ENCODE measurements at regions not wholly inside any gene's neighbourhood (a gene's known extent, or its start where the extent isn't known, plus 50 kb on each side); places are given as distances from the start of the nearest gene placed in this dataset.

GRCh38 chr1:192442736-192443135, 125.9 kb downstream of the RGS21 start:
- TF ChIP-seq, protein P1, sequence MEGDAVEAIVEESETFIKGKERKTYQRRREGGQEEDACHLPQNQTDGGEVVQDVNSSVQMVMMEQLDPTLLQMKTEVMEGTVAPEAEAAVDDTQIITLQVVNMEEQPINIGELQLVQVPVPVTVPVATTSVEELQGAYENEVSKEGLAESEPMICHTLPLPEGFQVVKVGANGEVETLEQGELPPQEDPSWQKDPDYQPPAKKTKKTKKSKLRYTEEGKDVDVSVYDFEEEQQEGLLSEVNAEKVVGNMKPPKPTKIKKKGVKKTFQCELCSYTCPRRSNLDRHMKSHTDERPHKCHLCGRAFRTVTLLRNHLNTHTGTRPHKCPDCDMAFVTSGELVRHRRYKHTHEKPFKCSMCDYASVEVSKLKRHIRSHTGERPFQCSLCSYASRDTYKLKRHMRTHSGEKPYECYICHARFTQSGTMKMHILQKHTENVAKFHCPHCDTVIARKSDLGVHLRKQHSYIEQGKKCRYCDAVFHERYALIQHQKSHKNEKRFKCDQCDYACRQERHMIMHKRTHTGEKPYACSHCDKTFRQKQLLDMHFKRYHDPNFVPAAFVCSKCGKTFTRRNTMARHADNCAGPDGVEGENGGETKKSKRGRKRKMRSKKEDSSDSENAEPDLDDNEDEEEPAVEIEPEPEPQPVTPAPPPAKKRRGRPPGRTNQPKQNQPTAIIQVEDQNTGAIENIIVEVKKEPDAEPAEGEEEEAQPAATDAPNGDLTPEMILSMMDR (IDR thresholded peaks at IDR 0.05; ENCODE audit: low read depth, low read length) = no peak
- DNase-seq (ENCODE audit: extremely low read depth, low read depth) = no peak

- TF ChIP-seq, protein P1 (IDR thresholded peaks at IDR 0.05; ENCODE audit: low read depth, low read length) = no peak
Observed at GRCh38 chr1:192443616-192444015, 126.8 kb downstream of the RGS21 start.

DNA sequence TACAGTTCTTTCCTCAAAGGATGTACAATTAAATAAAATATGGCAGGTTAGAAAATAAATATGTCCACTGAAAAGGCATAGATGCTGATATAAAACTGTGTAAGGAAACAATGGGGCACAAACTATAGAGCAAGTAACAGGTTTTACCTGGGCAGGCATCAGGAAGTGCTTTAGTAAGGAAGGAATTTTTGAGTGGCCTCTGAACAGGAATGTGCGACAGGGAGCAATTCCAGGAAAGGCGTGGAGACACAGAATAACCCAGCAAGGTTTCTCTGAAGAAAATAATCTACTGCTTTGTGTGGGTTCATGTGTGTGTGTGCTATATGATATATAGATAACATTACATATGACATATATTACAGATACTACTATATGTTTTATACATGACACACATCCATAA, 128.4 kb downstream of the RGS21 start:
- TF ChIP-seq, protein P1 (IDR thresholded peaks at IDR 0.05; ENCODE audit: low read depth, low read length) = no peak
- DNase-seq (ENCODE audit: extremely low read depth, low read depth) = no peak

More at GRCh38 chr1:192443616-192444015, 126.8 kb downstream of the RGS21 start:
- DNase-seq (ENCODE audit: extremely low read depth, low read depth) = no peak

DNA sequence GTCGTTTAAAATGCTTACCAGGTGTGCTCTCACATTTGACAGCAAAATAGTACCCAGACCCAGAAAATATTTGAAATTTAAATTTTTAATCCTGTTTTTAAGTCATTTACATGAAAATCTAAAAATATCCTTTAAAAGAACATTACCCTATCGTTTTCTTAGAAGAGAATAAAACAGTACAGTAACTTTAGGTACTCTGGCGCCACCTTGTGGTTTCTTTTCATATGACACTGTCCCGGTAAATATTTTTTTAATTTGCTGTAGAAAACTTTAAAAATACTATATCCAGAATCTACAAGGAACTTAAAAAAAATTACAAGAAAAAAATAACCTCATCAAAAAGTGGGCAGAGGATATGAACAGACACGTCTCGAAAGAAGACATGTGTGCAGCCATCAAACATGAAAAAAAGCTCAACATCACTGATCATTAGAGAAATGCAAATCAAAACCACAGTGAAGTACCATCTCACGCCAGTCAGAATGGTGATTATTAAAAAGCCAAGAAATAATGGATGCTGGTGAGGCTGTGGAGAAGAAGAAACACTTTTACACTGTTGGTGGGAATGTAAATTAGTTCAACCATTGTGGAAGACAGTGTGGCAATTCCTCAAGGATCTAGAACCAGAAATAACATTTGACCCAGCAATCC, 129.2 kb downstream of the RGS21 start:
- TF ChIP-seq, protein P1 (IDR thresholded peaks at IDR 0.05; ENCODE audit: low read depth, low read length) = peak; percentile 67
- peak; percentile 23 for DNase-seq (ENCODE audit: extremely low read depth, low read depth)

DNA sequence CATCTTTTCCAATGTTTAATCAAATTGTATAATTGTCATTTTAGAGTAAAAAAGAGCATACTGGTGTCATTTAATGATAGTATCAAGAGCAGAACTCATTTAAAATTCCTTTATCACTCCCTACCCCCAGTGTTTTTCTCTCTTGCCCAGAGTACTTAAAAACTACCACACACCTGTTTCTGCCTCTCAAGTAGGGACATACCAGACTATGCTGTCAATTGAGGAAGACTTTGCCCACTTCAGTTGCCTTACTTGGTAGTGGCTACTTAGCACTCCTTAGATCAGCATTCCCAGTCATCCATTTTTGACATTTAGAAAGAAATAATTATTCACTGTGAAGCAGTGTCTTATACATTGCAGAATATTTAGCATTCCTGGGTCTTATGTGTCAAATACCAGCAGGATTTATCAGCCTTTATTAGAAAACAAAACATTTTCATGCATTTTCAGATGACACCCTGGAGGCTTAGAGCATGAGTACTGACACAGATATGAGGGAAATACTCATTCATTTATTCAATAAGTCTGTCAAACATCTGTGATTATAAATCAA, 127.5 kb upstream of the RGS1 start:
- TF ChIP-seq, protein P1 (IDR thresholded peaks at IDR 0.05; ENCODE audit: low read depth, low read length) = no peak
- DNase-seq (ENCODE audit: extremely low read depth, low read depth) = no peak

- no peak for DNase-seq (ENCODE audit: extremely low read depth, low read depth)
- TF ChIP-seq, protein P1 (IDR thresholded peaks at IDR 0.05; ENCODE audit: low read depth, low read length) = no peak
Observed at GRCh38 chr1:192453360-192453992, 122.1 kb upstream of the RGS1 start.

GRCh38 chr1:192459467-192459866, 116.1 kb upstream of the RGS1 start:
- TF ChIP-seq, protein P1 (IDR thresholded peaks at IDR 0.05; ENCODE audit: low read depth, low read length) = no peak
- DNase-seq (ENCODE audit: extremely low read depth, low read depth) = no peak
